ENCODE measurements at regions not wholly inside any gene's neighbourhood (a gene's known extent, or its start where the extent isn't known, plus 50 kb on each side); places are given as distances from the start of the nearest gene placed in this dataset.
"Not testable (repeated sequence)": the region's sequence is repeated elsewhere in the genome, so short reads cannot be mapped to it uniquely, and the experiment has no call there.

- in situ Hi-C loops (cut with HindIII; ENCODE audit: low sequenced_read_pairs), result no loop called here
- DNase-seq (ENCODE audit: low spot score), result no peak
These were observed 361.6 kb downstream of the COG6 start for GRCh38 chr13:40016953-40017660.

DNA sequence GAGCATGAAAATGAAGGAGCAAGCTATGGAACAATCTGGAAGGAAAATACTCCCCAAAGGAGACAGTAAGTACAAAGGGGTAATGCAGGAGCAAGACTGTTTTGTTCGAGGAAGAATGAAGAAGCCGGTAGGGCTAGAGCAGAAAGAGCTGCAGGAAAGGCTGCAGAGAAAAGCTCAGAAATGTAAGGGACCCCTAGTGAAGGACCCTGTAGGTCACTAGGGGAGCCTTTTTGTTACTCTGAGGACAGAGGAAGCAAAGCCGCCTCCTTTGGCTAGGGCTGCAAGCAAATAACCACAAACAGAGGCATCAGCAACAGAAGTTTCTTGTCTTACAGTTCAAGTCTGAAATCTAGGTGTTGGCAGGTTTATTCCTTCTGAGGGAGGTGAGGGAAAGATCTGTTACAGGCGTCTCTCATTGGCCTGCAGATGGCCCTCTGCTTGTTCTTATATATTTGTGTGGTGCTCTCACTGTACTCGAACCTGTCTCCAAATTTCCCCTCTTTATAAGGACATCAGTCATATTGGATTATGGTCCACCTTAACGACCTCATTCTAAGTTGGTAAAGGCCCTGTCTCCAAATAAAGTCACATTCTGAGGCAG is 362.3 kb downstream of the COG6 start:
- DNase-seq (ENCODE audit: low spot score), result no peak
- in situ Hi-C loops (cut with HindIII; ENCODE audit: low sequenced_read_pairs), result no loop called here

- in situ Hi-C loops (cut with HindIII; ENCODE audit: low sequenced_read_pairs), result no loop called here
- no peak for DNase-seq (ENCODE audit: low spot score)
These were observed 368.2 kb downstream of the COG6 start for GRCh38 chr13:40023595-40024203.

DNA sequence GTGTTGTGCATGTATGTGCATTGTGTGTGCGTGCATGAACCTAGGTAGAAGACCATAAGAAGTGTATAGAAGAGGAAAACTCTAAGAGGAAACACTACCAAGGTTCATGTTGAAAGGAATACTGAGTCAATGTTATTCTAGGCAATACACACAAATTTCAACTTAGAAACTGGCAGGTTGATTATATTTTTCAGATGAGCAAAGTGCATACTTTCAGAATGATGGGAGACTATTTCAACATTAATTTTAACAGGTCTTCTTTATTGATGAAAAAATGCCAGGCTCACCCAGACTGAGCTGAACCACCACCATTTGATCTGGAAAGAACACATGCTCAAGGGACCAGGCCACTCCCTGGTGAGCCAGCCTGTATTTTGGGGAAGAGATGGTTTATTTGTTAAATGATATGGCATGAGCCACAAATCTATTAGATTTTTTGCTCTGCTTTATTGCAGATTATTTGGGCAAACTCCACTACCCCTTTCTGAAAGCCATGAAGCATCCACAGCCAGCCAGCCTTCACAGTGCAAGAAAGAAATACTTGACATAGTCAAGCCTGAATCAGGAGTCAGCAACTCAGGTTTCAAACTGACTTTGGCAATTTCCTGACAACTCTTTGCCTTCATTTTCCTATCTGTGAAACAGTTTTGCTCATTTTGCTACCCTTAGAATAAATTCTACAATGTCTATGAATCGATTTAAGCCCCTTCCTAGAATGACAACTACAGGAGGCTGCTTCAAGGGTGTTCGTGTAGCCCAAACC is 368.9 kb downstream of the COG6 start:
- DNase-seq (ENCODE audit: low spot score), result no peak
- in situ Hi-C loops (cut with HindIII; ENCODE audit: low sequenced_read_pairs), result no loop called here

GRCh38 chr13:40024967-40025714 is 369.7 kb downstream of the COG6 start:
- in situ Hi-C loops (cut with HindIII; ENCODE audit: low sequenced_read_pairs), result no loop called here
- no peak for DNase-seq (ENCODE audit: low spot score)

- no peak for DNase-seq (ENCODE audit: low spot score)
- in situ Hi-C loops (cut with HindIII; ENCODE audit: low sequenced_read_pairs), result no loop called here
These were observed 370.7 kb downstream of the COG6 start for GRCh38 chr13:40026174-40026585.

DNA sequence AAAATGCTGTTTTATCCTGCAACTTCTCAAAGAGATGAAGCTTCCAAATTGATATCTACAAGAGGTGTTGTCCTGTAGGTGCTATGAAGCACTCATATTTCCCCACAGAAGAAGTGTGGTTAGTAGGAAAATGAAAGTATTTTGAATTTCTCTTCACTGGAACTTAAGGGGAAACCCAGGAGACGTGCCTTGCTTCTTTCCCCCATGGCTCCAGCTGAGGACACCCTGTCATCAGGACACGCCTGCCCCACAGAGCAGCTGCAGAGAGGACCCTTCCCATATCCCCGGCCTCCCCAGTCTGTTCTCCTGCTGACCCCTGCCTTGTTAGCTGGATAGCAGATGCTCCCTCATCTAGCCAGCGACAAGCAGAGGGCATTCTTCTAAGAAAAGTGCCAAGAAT is 371.3 kb downstream of the COG6 start:
- DNase-seq (ENCODE audit: low spot score), result no peak
- in situ Hi-C loops (cut with HindIII; ENCODE audit: low sequenced_read_pairs), result no loop called here

GRCh38 chr13:40028446-40028845 is 373.0 kb downstream of the COG6 start:
- in situ Hi-C loops (cut with HindIII; ENCODE audit: low sequenced_read_pairs), result no loop called here
- DNase-seq (ENCODE audit: low spot score), result no peak

GRCh38 chr13:40031031-40031430 is 375.6 kb downstream of the COG6 start:
- in situ Hi-C loops (cut with HindIII; ENCODE audit: low sequenced_read_pairs), result no loop called here
- DNase-seq (ENCODE audit: low spot score), result no peak

GRCh38 chr13:40039061-40039460 is 383.6 kb downstream of the COG6 start:
- no peak for DNase-seq (ENCODE audit: low spot score)
- in situ Hi-C loops (cut with HindIII; ENCODE audit: low sequenced_read_pairs), result no loop called here

GRCh38 chr13:40042991-40043390 is 387.5 kb downstream of the COG6 start:
- in situ Hi-C loops (cut with HindIII; ENCODE audit: low sequenced_read_pairs), result no loop called here
- DNase-seq (ENCODE audit: low spot score), result no peak

- no peak for DNase-seq (ENCODE audit: low spot score)
- in situ Hi-C loops (cut with HindIII; ENCODE audit: low sequenced_read_pairs), result no loop called here
These were observed 388.3 kb downstream of the COG6 start for GRCh38 chr13:40043764-40044163.

- in situ Hi-C loops (cut with HindIII; ENCODE audit: low sequenced_read_pairs), result no loop called here
- no peak for DNase-seq (ENCODE audit: low spot score)
These were observed 391.9 kb downstream of the COG6 start for GRCh38 chr13:40047322-40047771.

DNA sequence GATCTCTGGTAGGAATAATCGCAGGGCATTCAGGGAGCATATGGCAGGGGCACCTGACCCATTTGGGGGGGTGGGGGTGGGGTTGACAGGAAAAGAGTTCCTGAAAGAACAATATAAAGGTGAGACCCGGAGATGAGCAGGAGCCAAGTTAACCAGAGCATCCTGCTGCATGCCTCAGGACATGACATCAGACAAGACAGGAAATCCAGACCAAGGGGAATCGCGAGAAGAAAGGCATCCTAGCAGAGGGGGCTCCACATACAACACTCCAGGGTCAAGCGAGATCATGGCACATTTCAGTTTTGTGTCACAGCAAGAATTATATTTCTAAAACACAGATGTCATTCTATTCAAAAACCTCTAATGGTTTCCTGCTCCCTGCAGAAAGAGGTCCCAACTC is 393.1 kb downstream of the COG6 start:
- no peak for DNase-seq (ENCODE audit: low spot score)
- in situ Hi-C loops (cut with HindIII; ENCODE audit: low sequenced_read_pairs), result no loop called here

GRCh38 chr13:40052954-40053353 is 397.5 kb downstream of the COG6 start:
- in situ Hi-C loops (cut with HindIII; ENCODE audit: low sequenced_read_pairs), result no loop called here
- DNase-seq (ENCODE audit: low spot score), result no peak

GRCh38 chr13:40053401-40053800 is 397.9 kb downstream of the COG6 start:
- in situ Hi-C loops (cut with HindIII; ENCODE audit: low sequenced_read_pairs), result no loop called here
- DNase-seq (ENCODE audit: low spot score), result no peak

- in situ Hi-C loops (cut with HindIII; ENCODE audit: low sequenced_read_pairs); DNase-seq (ENCODE audit: low spot score): not testable (repeated sequence)
These were observed 399.0 kb downstream of the COG6 start for GRCh38 chr13:40054422-40054821.

- in situ Hi-C loops (cut with HindIII; ENCODE audit: low sequenced_read_pairs), result no loop called here
- no peak for DNase-seq (ENCODE audit: low spot score)
These were observed 401.6 kb downstream of the COG6 start for GRCh38 chr13:40056898-40057619.

- DNase-seq (ENCODE audit: low spot score), result no peak
- in situ Hi-C loops (cut with HindIII; ENCODE audit: low sequenced_read_pairs), result no loop called here
These were observed 403.3 kb downstream of the COG6 start for GRCh38 chr13:40058757-40059236.
